ENCODE measurements at regions not wholly inside any gene's neighbourhood (a gene's known extent, or its start where the extent isn't known, plus 50 kb on each side); places are given as distances from the start of the nearest gene placed in this dataset.

DNA sequence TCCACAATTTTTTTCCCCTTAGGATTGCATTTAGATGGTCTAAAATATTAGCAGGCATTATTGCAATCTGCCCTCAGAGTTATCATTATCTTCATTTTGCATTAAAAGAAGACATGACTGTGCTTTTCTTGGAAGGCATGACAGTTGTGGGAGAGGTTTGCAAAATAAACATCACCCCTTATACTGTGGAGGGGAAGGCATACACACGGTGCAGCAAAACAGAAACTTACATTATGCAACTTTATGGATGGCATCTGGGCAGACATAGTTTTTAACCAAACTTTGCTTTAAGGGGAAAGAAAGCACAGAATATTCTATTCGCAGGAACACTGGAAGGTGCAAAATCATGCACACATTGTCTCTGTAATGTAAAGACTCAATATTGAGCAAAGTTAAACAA is 505.8 kb upstream of the ADAMTS16 start:
- TF ChIP-seq, protein P1, sequence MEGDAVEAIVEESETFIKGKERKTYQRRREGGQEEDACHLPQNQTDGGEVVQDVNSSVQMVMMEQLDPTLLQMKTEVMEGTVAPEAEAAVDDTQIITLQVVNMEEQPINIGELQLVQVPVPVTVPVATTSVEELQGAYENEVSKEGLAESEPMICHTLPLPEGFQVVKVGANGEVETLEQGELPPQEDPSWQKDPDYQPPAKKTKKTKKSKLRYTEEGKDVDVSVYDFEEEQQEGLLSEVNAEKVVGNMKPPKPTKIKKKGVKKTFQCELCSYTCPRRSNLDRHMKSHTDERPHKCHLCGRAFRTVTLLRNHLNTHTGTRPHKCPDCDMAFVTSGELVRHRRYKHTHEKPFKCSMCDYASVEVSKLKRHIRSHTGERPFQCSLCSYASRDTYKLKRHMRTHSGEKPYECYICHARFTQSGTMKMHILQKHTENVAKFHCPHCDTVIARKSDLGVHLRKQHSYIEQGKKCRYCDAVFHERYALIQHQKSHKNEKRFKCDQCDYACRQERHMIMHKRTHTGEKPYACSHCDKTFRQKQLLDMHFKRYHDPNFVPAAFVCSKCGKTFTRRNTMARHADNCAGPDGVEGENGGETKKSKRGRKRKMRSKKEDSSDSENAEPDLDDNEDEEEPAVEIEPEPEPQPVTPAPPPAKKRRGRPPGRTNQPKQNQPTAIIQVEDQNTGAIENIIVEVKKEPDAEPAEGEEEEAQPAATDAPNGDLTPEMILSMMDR (IDR thresholded peaks at IDR 0.05): no peak
- ChIA-PET CTCF (no interaction called here), POLR2A (no interaction called here)
- no peak overlapping the region for H3K27ac Mint-ChIP-seq
- H3K4me3 Mint-ChIP-seq: no peak overlapping the region
- DNase-seq (no peak), ATAC-seq (no peak)
- H3K4me1 Mint-ChIP-seq (ENCODE audit: low read depth): no peaks in the 10 kb centered on the region
- H3K9me3 Mint-ChIP-seq: peaks cover 8% of the 10 kb centered on the region
- H3K27me3 Mint-ChIP-seq: no peaks in the 10 kb centered on the region
- intact Hi-C loops (cut with micrococcal nuclease): no loop called here
- no peaks in the 10 kb centered on the region for H3K36me3 Mint-ChIP-seq (ENCODE audit: low read depth)

DNA sequence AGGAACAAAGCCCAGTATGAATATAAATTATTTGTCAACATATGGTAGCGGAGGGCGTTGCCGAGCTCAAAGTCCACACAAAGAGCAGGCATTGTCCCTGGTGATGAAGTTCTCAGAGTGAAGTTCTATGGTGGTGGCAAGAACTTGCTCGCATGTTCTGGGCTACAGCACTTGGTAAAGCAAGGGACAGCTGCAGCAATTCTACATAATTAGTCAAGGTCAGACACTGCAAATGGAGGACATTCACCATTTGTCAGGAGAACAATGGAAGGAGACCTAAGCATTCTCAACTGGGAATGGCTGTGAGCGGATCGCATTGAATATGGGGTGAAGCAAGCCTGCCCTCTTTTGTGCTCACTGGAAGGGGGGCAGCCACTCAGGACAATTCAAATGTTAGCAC is 503.8 kb upstream of the ADAMTS16 start:
- DNase-seq (no peak), ATAC-seq (no peak)
- TF ChIP-seq, protein P1 (IDR thresholded peaks at IDR 0.05): no peak
- H3K4me1 Mint-ChIP-seq (ENCODE audit: low read depth): no peaks in the 10 kb centered on the region
- intact Hi-C loops (cut with micrococcal nuclease): no loop called here
- H3K4me3 Mint-ChIP-seq: no peak overlapping the region
- POLR2A ChIA-PET: no interaction called here
- no peaks in the 10 kb centered on the region for H3K27me3 Mint-ChIP-seq
- H3K36me3 Mint-ChIP-seq (ENCODE audit: low read depth): no peaks in the 10 kb centered on the region
- CTCF ChIA-PET: no interaction called here
- no peak overlapping the region for H3K27ac Mint-ChIP-seq
- H3K9me3 Mint-ChIP-seq: peaks cover 3% of the 10 kb centered on the region

DNA sequence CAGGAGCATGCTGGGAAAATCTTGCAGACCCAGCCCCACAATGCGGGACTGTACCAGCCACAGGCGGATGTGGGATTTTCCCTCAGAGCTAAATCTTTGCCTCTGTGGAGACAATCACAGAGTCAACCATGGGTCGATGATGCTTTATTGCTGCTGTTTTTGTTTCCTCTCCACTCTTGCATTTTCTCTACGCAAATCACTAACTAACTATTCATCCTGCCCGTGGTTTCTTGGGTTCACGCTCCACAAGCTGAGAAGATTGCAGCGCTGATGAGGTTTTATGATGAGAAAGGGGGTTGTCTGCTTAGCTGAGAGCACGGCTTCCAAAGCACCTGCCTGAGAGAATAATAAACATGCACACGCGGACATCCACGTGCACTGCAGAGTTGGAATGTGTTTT is 500.2 kb upstream of the ADAMTS16 start:
- intact Hi-C loops (cut with micrococcal nuclease): no loop called here
- ATAC-seq (no peak), DNase-seq (no peak)
- TF ChIP-seq, protein P1 (IDR thresholded peaks at IDR 0.05): no peak
- no peaks in the 10 kb centered on the region for H3K27me3 Mint-ChIP-seq
- no peaks in the 10 kb centered on the region for H3K36me3 Mint-ChIP-seq (ENCODE audit: low read depth)
- H3K27ac Mint-ChIP-seq: no peak overlapping the region
- H3K9me3 Mint-ChIP-seq: peaks cover 3% of the 10 kb centered on the region
- H3K4me3 Mint-ChIP-seq: no peak overlapping the region
- CTCF ChIA-PET: no interaction called here
- POLR2A ChIA-PET: no interaction called here
- H3K4me1 Mint-ChIP-seq (ENCODE audit: low read depth): no peaks in the 10 kb centered on the region

DNA sequence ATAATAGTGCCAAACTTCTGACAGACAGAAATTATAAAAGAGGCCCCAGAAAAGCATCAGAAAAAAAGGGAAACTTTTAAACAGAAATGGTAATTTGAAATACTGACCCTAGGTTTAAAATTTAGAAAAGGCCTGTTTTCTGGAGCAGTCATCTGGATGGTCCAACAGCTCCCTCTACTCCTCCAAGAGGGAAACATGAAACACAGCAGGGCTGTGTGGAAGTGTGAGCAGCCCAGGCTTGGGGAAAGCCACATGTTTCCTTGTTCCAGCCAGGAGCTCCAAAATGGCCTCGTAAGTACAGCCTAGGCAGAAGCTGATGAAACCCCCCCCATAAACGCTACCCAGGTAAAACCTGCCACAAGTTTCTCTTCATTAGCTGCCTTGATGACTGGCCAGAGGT is 499.3 kb upstream of the ADAMTS16 start:
- no peak for ATAC-seq
- intact Hi-C loops (cut with micrococcal nuclease): no loop called here
- no peaks in the 10 kb centered on the region for H3K4me1 Mint-ChIP-seq (ENCODE audit: low read depth)
- H3K27me3 Mint-ChIP-seq: no peaks in the 10 kb centered on the region
- peaks cover 3% of the 10 kb centered on the region for H3K9me3 Mint-ChIP-seq
- H3K27ac Mint-ChIP-seq: no peak overlapping the region
- H3K4me3 Mint-ChIP-seq: no peak overlapping the region
- TF ChIP-seq, protein P1 (IDR thresholded peaks at IDR 0.05): no peak
- ChIA-PET CTCF (no interaction called here), POLR2A (no interaction called here)
- H3K36me3 Mint-ChIP-seq (ENCODE audit: low read depth): no peaks in the 10 kb centered on the region
- DNase-seq: no peak

DNA sequence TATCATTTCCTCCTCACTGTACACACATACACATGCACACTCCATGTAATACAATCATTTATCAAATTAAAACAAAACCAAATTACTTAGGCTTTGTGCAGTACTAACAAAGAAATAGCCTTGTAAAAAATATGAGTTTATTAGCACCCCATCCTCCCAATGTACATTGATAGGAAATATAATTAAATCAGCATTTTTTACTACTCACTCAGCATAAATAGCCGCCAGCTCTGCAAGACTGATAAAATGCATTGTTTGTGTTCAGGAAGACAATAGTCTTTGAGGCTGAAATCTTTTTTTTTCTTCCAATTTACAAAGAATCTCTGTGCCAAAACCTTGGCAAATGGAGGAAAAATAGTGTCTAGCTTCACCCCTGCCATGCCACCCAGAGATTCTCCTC is 497.6 kb upstream of the ADAMTS16 start:
- TF ChIP-seq, protein P1 (IDR thresholded peaks at IDR 0.05): no peak
- CTCF ChIA-PET: no interaction called here
- intact Hi-C loops (cut with micrococcal nuclease): no loop called here

More for the DNA sequence above, 497.6 kb upstream of the ADAMTS16 start:
- no peaks in the 10 kb centered on the region for H3K27me3 Mint-ChIP-seq
- no peaks in the 10 kb centered on the region for H3K36me3 Mint-ChIP-seq (ENCODE audit: low read depth)
- peaks cover 3% of the 10 kb centered on the region for H3K9me3 Mint-ChIP-seq
- DNase-seq: no peak
- H3K4me1 Mint-ChIP-seq (ENCODE audit: low read depth): no peaks in the 10 kb centered on the region
- no peak overlapping the region for H3K27ac Mint-ChIP-seq
- ATAC-seq: no peak
- no peak overlapping the region for H3K4me3 Mint-ChIP-seq
- POLR2A ChIA-PET: interaction anchor here (0.7 kb wide), 1 partner anchor 980 kb away, joined by 3 read pairs; no protein-coding TSS in a partner anchor
